H1 (cell line): ENCODE measurements at regions not wholly inside any gene's neighbourhood (a gene's known extent, or its start where the extent isn't known, plus 50 kb on each side); places are given as distances from the start of the nearest gene placed in this dataset.

Source experiments
- CBX8 ChIP-seq: fragments of 300-800, 300-1000 bp; sonication (generic); IDR thresholded peaks from 2 replicates; pipeline ENCODE4 v1.7.1; 2016; ENCODE audit warnings: low read depth, low read length, borderline replicate concordance
- CEBPB ChIP-seq: IDR thresholded peaks from 2 replicates; pipeline ENCODE4 v1.6.1; 2012; ENCODE audit warnings: low read depth, low read length
- CREB1 ChIP-seq: IDR thresholded peaks from 2 replicates; pipeline ENCODE4 v1.6.1; 2012; ENCODE audit warnings: inconsistent platforms
- EZH2 ChIP-seq: fragments of 200-600 bp; sonication (generic); IDR thresholded peaks from 2 replicates; pipeline ENCODE4 v1.7.1; 2012; ENCODE audit warnings: low read depth, mild to moderate bottlenecking, moderate library complexity, low read length, inconsistent platforms; ENCODE audit not compliant: severe bottlenecking
- KDM4A ChIP-seq: IDR thresholded peaks from one replicate; pipeline ENCODE4 v1.7.1; 2012; ENCODE audit warnings: low read depth, mild to moderate bottlenecking, moderate library complexity, low read length, inconsistent platforms; ENCODE audit not compliant: severe bottlenecking
- MAX ChIP-seq: IDR thresholded peaks from 2 replicates; pipeline ENCODE4 v1.6.1; 2012; ENCODE audit warnings: inconsistent platforms
- PHF8 ChIP-seq: fragments of 200-600 bp; sonication (generic); conservative IDR thresholded peaks from 2 replicates; pipeline ENCODE4 v1.7.1; 2012; ENCODE audit warnings: low read depth, mild to moderate bottlenecking, inconsistent platforms, low read length, moderate library complexity
- RAD21 ChIP-seq, 2 experiments: IDR thresholded peaks in 1 of 2; conservative IDR thresholded peaks in 1 of 2; 2 replicates each; pipeline ENCODE4 v1.6.1; 2011; ENCODE audit warnings: low read depth in 2 of 2, low read length in 2 of 2, improper control_type of control experiment in 1 of 2, inconsistent platforms in 1 of 2, mild to moderate bottlenecking in 1 of 2, moderate library complexity in 1 of 2
- RBBP5 ChIP-seq: IDR thresholded peaks from 2 replicates; pipeline ENCODE4 v1.7.1; 2012; ENCODE audit warnings: low read depth, mild to moderate bottlenecking, inconsistent platforms, low read length, moderate library complexity, borderline replicate concordance
- RNF2 ChIP-seq: fragments of 200-900, 300-1000 bp; sonication (generic); IDR thresholded peaks from 2 replicates; pipeline ENCODE4 v1.7.1; 2016; ENCODE audit warnings: borderline replicate concordance, low read depth, mild to moderate bottlenecking, antibody characterized with exemption, low read length; ENCODE audit not compliant: poor library complexity, severe bottlenecking; ENCODE audit errors: missing control alignments
- TF ChIP-seq, protein P1 (sequence below): fragments of 300-600 bp; sonication (generic); IDR thresholded peaks from 2 replicates; pipeline ENCODE4 v1.7.1; 2012; ENCODE audit warnings: low read length, moderate library complexity, mild to moderate bottlenecking, inconsistent platforms; ENCODE audit not compliant: insufficient replicate concordance

GRCh38 chr10:130459011-130459410, 322.8 kb downstream of the GLRX3 start (continued):
- TF ChIP-seq, protein P1, sequence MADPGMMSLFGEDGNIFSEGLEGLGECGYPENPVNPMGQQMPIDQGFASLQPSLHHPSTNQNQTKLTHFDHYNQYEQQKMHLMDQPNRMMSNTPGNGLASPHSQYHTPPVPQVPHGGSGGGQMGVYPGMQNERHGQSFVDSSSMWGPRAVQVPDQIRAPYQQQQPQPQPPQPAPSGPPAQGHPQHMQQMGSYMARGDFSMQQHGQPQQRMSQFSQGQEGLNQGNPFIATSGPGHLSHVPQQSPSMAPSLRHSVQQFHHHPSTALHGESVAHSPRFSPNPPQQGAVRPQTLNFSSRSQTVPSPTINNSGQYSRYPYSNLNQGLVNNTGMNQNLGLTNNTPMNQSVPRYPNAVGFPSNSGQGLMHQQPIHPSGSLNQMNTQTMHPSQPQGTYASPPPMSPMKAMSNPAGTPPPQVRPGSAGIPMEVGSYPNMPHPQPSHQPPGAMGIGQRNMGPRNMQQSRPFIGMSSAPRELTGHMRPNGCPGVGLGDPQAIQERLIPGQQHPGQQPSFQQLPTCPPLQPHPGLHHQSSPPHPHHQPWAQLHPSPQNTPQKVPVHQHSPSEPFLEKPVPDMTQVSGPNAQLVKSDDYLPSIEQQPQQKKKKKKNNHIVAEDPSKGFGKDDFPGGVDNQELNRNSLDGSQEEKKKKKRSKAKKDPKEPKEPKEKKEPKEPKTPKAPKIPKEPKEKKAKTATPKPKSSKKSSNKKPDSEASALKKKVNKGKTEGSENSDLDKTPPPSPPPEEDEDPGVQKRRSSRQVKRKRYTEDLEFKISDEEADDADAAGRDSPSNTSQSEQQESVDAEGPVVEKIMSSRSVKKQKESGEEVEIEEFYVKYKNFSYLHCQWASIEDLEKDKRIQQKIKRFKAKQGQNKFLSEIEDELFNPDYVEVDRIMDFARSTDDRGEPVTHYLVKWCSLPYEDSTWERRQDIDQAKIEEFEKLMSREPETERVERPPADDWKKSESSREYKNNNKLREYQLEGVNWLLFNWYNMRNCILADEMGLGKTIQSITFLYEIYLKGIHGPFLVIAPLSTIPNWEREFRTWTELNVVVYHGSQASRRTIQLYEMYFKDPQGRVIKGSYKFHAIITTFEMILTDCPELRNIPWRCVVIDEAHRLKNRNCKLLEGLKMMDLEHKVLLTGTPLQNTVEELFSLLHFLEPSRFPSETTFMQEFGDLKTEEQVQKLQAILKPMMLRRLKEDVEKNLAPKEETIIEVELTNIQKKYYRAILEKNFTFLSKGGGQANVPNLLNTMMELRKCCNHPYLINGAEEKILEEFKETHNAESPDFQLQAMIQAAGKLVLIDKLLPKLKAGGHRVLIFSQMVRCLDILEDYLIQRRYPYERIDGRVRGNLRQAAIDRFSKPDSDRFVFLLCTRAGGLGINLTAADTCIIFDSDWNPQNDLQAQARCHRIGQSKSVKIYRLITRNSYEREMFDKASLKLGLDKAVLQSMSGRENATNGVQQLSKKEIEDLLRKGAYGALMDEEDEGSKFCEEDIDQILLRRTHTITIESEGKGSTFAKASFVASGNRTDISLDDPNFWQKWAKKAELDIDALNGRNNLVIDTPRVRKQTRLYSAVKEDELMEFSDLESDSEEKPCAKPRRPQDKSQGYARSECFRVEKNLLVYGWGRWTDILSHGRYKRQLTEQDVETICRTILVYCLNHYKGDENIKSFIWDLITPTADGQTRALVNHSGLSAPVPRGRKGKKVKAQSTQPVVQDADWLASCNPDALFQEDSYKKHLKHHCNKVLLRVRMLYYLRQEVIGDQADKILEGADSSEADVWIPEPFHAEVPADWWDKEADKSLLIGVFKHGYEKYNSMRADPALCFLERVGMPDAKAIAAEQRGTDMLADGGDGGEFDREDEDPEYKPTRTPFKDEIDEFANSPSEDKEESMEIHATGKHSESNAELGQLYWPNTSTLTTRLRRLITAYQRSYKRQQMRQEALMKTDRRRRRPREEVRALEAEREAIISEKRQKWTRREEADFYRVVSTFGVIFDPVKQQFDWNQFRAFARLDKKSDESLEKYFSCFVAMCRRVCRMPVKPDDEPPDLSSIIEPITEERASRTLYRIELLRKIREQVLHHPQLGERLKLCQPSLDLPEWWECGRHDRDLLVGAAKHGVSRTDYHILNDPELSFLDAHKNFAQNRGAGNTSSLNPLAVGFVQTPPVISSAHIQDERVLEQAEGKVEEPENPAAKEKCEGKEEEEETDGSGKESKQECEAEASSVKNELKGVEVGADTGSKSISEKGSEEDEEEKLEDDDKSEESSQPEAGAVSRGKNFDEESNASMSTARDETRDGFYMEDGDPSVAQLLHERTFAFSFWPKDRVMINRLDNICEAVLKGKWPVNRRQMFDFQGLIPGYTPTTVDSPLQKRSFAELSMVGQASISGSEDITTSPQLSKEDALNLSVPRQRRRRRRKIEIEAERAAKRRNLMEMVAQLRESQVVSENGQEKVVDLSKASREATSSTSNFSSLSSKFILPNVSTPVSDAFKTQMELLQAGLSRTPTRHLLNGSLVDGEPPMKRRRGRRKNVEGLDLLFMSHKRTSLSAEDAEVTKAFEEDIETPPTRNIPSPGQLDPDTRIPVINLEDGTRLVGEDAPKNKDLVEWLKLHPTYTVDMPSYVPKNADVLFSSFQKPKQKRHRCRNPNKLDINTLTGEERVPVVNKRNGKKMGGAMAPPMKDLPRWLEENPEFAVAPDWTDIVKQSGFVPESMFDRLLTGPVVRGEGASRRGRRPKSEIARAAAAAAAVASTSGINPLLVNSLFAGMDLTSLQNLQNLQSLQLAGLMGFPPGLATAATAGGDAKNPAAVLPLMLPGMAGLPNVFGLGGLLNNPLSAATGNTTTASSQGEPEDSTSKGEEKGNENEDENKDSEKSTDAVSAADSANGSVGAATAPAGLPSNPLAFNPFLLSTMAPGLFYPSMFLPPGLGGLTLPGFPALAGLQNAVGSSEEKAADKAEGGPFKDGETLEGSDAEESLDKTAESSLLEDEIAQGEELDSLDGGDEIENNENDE: no peak
- TF ChIP-seq KDM4A (no peak), MAX (no peak), CEBPB (no peak), RBBP5 (no peak), RNF2 (no peak), RAD21 (IDR thresholded peaks at IDR 0.05 in 1 of 2, conservative IDR thresholded peaks at IDR 0.05 in 1 of 2; ENCODE audit: low read depth in 2 of 2, low read length in 2 of 2) (no peak), CREB1 (no peak), CBX8 (no peak), EZH2 (no peak), PHF8 (no peak)
